HL-60/S4 (cell line): ENCODE measurements at regions not wholly inside any gene's neighbourhood (a gene's known extent, or its start where the extent isn't known, plus 50 kb on each side); places are given as distances from the start of the nearest gene placed in this dataset.

ENCODE experiments used
- in situ Hi-C: fragments of 300-500 bp; cut with MboI; formaldehyde crosslinking; loops from 2 replicates; pipeline ENCODE4 v1.14.3; 2022; ENCODE audit warnings: low sequenced_read_pairs

DNA sequence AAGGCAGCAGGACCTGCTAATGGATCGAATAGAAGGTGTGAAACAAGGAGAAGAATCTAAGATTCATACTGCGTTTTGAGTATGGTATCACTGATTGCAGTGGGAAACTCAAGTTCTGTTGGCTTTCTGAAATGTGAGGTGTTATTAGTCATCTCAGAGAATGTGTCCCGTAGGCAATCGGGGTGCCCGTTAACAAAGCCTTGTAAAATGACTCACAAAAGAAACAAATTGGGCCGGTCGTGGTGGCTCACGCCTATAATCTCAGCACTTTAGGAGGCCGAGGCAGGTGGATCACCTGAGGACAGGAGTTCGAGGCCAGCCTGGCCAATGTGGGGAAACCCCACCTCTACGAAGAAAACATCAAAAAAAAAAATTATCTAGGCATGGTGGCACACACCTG is 118.2 kb upstream of the C7orf33 start:
- in situ Hi-C loops: no loop called here

DNA sequence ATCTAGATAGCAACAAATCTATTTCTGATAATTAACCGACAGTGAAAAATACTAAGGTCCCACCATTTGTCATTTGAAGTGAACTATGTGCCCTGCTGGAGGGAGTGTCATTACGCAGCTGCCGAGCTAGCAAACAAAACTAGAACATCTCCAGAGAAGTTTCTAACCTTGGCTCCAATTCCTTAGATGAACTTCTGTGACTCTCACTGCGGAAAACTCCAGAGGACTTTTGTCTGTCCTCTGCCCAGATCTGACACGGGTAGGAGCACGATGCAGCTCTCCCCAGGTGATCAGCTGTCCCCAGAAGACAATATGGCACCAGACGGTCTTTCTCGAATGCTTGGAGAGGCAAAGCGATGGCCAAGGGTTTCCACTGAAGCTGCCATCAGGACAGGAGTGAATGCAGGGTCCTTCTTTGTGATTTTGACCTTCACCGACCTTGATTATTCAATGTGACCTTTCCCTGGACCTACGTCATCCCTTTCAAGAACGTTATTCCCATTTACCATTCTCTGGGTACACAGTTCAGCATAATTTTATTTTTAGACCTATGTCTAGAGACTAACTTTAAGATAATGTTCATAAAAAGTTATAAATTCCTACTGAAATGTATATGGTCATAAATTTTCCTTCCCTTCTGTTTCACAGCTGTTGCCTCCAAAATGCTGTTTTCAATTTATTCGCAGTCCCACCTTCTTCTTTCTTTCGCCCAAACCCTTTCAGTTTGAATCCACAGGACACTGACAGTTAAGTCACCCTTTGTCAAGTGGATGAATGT is 116.7 kb upstream of the C7orf33 start:
- in situ Hi-C loops: no loop called here

DNA sequence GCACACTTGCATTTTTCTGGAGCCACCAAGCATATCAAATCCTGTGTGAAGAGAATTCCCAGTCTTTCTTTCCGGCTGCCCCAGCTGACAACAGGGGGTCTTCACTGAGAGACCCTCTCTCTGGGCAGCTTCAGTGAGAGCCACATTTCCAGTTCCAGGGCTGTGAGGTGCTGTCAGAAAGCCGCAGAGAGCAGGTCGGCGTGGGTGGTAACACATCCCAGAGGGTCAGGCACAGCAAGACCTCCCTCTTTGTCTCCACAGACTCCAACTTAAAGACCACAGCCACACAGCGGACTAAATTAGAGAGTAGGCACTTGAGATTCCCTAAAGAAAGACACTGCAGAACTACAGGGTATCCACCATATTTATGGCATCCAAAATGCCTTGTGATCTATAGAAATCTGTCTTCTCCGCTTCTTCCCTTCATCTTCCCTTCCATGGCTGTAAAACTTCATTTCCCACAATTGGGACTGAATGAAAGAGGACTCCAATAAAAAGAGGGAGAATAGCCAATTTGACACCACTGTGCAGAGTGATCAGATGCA is 116.0 kb upstream of the C7orf33 start:
- in situ Hi-C loops: no loop called here

DNA sequence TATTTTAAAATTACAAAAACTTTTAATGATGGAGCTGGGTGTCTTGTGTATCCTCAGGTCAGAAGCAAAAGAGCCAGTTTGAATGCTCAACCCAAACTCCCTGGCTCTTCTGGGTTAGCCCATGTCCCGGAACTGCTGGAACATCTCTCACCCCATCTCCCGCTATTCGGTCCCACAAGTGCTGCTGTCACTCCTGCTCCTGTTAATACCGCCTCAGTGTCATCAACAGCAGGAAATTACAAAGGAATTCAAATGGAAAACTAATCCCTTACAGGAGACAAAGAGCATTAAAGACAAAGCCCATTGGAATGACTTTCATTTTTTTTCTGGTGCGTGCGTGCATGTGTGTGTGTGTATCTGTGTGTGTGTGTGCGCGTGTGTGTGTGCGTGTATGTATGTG is 112.0 kb upstream of the C7orf33 start:
- in situ Hi-C loops: no loop called here

DNA sequence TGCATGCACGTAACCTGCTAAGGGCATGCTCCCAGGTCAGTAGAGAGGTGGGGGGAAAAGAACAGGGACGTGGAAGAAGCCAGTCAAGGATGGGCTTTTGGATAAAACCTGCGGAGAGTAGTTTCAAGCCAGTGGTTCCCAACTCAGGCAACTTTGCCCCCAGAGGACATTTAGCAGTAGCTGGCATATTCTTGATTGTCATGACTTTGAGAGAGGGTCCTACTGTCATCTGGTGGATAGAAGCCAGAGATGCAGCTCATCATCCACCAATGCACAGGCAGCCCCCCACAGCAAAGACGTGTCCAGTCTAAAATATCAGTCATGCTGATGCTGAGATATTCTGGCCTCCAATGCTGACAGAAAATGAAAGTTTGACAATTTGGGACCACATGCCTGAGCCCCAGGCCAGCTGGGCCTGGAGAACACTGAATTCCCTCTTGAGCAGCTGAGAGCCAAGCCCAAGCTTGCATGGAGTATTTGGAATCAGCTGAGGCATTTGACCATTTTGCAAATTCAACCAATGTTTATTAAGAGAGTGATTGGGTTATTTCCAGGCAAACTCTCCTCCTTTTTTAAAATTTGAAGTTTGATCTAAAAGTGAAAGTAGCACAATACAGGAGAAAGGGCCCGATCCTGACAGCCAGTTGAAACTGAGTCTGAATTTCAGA is 110.0 kb upstream of the C7orf33 start:
- in situ Hi-C loops: no loop called here

DNA sequence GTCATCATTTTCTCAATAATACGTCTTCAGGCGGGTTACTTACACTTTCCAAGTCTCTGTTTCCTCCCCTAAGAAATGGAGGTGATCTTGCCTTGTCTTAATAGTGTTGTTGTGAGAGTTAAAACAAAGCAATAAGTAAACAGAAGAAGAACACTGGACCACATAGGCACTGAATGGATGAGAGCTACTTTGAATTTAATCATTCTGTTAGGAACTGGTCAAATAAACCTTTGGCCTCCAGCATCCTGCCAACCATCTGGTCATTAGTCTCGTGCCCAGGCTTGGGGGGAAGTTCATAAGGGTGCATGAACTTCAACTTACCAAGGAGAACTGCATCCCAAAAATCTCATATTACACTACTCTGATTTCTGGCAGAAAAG is 109.4 kb upstream of the C7orf33 start:
- in situ Hi-C loops: no loop called here

DNA sequence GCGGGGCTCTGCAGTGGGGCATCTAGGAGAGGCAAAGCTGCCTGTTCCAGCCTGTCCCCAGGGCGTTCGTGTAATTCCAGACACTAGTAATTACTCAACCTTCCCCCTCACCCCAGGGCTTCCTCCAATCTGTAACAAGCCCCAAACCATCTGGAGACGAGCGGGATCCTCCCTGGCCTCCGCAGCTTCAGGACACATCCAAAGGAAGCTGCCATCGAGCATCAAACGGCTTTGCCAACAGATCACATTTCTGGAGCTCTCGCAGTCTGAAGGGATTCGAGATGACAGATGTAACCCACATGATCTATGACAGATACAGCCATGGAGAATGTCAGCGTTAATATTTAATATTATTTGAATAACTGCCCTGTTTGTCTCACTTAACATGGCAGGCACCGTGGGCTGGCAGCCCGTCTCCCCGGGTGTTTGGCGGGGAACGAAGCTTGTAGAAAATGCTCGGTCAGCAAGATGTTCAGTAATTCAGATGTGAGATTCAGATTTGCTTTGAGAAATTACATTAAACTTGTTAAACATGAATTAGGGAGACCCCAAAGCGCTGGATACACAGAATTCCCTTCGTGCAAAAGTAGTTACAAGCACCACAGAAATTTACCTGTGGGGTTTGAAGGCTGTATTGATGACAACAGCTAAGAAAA is 108.5 kb upstream of the C7orf33 start:
- in situ Hi-C loops: no loop called here

DNA sequence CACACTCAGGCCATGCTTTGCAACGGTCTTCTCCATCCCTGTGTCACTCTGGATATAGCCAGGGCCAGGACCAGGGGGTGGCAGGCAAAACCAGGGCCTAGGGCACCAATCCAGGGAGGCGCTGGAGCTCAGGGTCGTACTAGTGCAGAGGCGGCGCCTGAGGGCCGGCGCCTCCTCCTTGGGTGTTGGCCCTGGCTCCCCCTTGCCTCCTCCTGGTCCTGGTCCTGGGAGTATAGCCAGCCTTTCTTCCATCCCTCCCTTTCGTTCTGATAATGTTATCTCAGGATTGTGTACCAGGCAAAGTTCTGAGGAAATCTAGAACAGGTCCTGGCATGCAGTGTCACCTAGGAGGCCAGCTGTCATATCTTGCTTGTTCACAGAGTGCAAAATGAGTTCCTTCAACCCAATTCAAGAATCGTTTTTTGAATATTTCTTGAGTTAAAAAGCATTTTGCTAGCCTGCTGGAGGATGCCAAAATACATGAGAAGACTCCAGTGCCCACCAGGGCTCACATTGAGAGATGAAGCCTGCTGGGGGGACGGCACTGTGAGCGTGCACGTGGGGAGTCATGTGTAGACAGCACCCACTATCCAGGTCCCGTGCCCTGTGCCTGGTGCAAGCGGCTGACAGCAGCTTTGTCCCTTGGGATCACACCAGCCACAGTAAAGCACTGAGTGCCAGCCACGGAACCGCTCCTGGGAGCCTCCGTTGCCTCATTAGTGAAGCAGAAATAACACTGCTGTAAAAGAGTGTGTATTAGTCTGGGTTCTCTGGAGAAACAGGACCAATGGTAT is 106.9 kb upstream of the C7orf33 start:
- in situ Hi-C loops: no loop called here

DNA sequence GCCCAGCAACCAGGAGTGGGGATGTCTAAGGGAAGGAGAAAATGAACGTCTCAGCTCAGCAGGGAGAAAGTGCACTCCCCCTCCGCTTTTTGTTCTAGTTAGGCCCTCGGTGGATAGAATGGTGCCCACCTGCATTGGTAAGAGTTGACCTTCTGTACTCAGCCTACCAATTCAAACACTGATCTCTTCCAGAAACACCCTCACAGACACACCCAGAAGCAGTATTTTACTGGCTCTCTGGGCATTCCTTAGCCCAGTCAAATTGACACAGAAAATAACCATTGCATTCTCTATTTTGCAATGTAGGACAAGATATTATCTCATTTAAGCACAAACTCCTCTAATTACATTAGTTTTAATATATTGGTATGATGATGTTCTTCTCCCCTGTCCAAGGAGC is 106.1 kb upstream of the C7orf33 start:
- in situ Hi-C loops: no loop called here

DNA sequence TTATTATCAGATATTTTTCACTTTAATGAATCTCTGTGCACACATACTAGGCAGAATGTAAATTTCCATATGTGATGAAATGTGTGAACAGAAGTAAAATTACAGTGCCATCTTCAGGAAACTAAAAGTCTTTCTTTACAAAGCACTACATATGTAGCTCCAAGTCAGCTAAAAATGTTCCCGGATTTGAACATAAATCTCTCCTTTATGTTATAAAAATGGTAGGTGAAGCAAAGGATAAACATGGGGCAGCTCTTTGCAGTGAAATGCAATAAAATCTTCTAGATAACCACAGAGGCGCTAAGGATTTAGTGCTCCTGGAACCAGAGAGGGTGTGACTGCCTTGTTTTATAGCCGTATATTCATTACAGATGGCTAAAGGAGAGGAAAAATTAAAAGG is 104.9 kb upstream of the C7orf33 start:
- in situ Hi-C loops: no loop called here

DNA sequence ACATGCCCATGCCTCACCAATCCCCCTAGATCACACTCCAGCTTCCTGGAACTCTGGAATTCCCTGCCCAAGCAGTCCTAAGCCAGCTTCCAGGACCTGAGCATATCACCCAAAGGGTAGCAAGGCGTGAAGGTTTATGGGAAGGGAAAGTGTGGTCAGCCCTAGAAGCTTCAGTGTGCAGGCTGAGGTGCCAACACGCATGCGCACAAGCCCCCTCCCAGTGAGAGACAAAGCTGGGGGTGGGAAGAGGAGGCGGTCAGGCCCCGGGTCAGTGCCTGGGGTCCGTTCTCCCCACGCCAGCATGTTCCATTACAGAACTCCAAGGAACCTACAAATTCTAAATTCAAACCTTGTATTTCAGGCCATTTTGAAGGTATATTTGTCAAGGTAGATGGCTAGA is 103.6 kb upstream of the C7orf33 start:
- in situ Hi-C loops: no loop called here

DNA sequence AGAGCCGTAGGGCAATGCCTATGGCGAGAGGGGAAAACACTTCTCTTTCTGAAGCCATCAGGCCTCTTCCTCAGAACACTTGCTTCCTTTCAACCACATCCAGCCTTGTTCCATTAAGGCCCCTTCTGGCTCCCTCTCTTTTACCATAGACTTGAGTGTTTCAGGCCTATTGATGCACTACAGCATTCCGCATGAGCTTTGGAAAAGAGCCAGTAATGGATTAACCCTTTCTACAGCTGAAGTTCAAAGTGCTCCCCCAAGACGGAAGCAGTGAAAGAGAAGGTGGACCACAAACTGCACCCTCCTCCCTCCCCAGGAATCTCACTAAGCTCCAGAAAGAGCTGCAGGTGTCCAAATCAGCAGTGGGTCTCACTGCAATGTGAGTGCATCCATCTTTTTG is 102.7 kb upstream of the C7orf33 start:
- in situ Hi-C loops: no loop called here

DNA sequence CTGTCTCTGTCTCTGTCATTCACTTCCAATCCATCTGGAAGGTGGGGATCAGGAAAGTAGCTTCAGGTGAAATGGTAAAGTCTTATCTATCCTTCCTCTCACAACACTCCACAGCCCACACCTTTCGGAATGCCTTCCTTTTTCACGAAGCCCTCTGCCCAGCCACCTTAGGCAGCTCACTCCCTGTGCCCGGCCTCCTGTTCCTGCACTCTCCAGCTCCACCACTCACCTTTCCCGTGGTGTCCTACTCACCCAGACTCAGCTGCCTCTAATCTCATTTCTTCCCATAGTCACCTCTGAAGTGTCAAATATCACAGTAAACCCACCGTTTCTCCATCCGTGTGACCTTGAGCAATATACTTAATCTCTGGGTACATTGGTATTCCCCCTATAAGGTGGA is 100.9 kb upstream of the C7orf33 start:
- in situ Hi-C loops: no loop called here

DNA sequence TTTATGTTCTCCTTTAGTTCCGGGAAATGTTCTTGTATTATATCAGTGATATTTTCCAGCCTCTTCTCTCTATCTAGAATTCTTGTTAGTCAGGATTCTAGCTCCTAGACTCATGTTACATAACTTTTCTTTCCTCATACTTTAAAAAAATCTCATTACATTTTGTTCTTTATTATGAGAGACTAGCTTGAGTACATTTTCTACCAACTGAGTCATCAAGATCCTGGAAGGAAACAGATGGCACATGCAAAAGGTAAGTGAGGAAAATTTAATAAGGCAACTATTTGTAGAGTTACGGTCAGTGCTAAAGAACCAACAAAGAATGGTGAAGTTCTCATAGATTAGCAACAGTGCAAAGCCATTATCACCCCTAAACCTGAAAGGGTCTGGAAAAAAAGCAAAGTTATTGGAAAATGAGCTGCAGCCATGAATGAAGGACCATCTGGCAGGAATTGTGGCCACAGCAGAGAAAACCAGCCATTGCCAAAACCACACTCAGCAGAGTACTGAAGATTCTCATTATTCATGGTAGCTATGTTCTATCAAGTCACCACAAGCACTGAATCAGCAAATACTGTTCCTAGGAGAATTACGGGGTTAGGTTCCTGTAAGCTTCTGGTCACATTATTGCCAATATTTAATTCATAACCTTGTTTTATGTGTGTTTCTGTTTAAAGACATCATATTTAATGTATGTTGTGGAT is 98.3 kb upstream of the C7orf33 start:
- in situ Hi-C loops: no loop called here

DNA sequence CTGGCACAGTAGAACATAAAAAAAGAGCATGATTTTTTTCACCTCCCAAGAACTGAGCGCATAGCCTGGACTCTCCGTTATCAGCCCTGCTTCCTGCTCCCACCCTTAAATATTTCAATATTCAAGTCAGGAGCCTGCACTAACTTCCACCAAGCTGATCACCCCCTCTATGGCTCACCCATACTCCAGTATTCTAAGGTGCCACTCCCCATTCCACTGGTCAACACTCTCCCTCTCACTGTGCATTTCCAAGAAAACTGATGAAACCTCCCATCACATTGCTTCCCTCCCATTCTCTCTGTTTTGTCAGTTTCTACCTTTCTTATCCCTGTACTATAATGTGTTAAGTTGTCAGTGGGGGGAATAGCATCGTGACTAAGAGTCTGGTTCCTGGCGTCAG is 95.0 kb upstream of the C7orf33 start:
- in situ Hi-C loops: no loop called here

DNA sequence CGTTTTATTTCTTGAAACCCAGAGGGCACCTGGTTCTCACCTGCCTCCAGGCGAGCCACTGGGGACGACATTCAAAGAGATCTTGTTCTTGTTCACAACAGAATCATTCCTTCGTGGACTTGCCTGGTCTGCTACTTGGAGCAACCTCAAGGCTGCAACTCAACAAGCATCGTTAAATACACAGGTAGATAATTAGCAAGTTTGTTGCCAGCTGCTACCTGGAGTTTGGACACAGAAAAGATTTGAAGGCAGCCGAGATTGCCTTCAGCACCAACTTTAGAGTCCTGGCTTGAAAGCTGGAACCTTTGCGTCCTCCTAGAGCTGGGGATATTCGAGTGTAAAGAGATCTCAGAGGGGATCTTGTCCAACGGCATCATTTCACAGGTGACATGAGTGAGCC is 89.6 kb upstream of the C7orf33 start:
- in situ Hi-C loops: loop anchor here (10.0 kb wide), 1 partner anchor 464 kb away; no protein-coding TSS in a partner anchor

DNA sequence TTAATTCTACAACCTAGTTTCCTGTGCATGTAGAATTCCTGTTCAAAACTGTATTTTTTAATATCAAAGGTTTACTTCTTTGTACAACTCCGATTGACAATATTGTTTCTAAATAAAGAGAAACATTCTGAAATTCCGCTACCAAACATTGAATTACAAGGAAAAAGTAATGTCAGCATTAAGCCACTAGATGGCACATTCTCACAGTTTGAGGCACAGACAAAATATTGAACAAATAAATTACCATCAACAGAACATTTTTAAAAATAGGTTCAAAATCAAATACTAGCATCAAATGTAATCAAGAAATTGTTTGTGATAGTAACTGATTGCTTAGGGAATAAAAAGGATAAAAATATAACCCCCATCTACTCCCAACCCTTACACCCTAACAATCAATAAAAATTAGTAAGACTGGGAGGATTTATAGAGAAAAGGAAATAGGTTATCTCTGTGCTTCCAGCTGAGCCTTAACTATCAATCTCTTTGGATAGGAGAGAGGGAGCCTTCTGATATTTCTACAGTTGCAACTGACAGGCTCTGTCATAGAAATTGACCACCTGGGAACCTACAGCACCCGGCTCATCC is 86.6 kb upstream of the C7orf33 start:
- in situ Hi-C loops: loop anchor here (10.0 kb wide), 1 partner anchor 461 kb away; no protein-coding TSS in a partner anchor

DNA sequence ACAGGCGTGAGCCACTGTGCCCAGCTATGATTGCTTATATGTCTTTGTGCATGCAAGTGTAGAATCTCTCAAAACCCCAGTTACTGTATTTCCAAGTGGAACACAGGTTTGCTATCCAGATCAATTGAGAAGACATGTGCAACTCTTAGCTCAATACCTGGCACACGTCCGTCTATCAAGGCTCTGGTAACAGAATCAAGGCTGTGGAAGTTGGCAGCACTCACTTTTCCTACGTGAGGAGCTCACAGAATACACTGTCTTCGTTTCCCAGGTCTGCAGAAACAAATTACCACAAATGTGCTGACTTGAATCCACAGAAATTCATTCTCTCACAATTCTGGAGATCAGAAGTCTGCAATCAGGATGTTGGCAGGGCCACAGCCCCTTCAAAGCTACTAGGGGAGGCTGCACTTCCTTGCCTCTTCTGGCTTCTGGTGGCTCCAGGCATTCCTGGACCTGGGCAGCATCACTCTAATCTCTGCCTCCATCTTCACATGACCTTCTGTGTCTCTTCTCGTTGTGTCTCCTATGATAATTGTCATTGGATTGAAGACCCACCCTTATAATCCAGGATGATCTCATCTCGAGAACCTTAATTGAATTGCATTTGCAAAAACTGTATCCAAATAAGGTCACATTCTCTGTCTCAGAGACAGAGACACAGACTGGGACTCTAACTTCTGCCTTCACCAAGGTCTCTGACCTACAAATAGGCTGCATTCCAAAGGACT is 84.8 kb upstream of the C7orf33 start:
- in situ Hi-C loops: loop anchor here (10.0 kb wide), 1 partner anchor 459 kb away; no protein-coding TSS in a partner anchor

DNA sequence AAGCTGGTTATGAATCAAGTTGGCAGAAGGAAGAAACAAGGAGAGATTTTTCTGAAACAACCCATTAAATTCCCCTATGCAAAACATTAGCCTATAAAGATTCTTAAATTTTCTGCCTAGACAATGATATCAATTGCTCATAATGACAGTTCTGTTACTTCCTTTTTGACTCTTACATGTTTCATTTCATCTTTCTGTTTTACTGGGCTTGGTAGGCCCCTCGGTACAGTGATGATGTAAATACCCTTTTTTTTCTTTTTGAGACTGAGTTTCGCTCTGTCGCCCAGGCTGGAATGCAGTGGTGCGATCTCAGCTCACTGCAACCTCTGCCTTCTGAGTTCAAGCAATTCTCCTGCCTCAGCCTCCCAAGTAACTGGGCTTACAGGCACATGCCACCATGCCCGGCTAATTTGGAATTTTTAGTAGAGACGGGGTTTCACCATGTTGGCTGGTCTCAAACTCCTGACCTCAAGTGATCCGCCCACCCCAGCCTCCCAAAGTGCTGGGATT is 83.4 kb upstream of the C7orf33 start:
- in situ Hi-C loops: loop anchor here (10.0 kb wide), 1 partner anchor 458 kb away; no protein-coding TSS in a partner anchor
